BLaER1 treated with 17β-estradiol and CSF1 and Interleukin-3, amounts not matched to agents 10 nM and 100 nM (cell line): ENCODE measurements at regions not wholly inside any gene's neighbourhood (a gene's known extent, or its start where the extent isn't known, plus 50 kb on each side); places are given as distances from the start of the nearest gene placed in this dataset.
A peak's percentile ranks its signal among the peaks of the same experiment; 100 is the strongest.
"Not testable (repeated sequence)": the region's sequence is repeated elsewhere in the genome, so short reads cannot be mapped to it uniquely, and the experiment has no call there.

Experiments
- H3K27ac ChIP-seq, 11 experiments: shearing (Covaris generic); formaldehyde crosslinking; 2 replicates each; pipeline ENCODE4 v1.8.1; 2022
- H3K27me3 ChIP-seq, 11 experiments: shearing (Covaris generic); formaldehyde crosslinking; 2 replicates each; pipeline ENCODE4 v1.8.1; 2022
- H3K36me3 ChIP-seq, 11 experiments: shearing (Covaris generic); formaldehyde crosslinking; 2 replicates each; pipeline ENCODE4 v1.8.1; 2022
- H3K4me1 ChIP-seq, 10 experiments: shearing (Covaris generic); formaldehyde crosslinking; 2 replicates each; pipeline ENCODE4 v1.8.1; 2022
- H3K4me2 ChIP-seq, 11 experiments: shearing (Covaris generic); formaldehyde crosslinking; 2 replicates each; pipeline ENCODE4 v1.8.1; 2022
- H3K4me3 ChIP-seq, 10 experiments: shearing (Covaris generic); formaldehyde crosslinking; 2 replicates each; pipeline ENCODE4 v1.8.1; 2022
- H3K9ac ChIP-seq, 11 experiments: shearing (Covaris generic); formaldehyde crosslinking; 2 replicates each; pipeline ENCODE4 v1.8.1; 2022
- H3K9me3 ChIP-seq, 11 experiments: shearing (Covaris generic); formaldehyde crosslinking; replicated peaks in 1 of 11; 2 replicates each; pipeline ENCODE4 v1.8.1; 2022
- H4K20me1 ChIP-seq, 11 experiments: shearing (Covaris generic); formaldehyde crosslinking; 2 replicates each; pipeline ENCODE4 v1.8.1; 2022
- Cebpa-rat ChIP-seq, 11 experiments: shearing (Covaris generic); IDR thresholded peaks; 2 replicates each; pipeline ENCODE4 v1.8.1; 2022

DNA sequence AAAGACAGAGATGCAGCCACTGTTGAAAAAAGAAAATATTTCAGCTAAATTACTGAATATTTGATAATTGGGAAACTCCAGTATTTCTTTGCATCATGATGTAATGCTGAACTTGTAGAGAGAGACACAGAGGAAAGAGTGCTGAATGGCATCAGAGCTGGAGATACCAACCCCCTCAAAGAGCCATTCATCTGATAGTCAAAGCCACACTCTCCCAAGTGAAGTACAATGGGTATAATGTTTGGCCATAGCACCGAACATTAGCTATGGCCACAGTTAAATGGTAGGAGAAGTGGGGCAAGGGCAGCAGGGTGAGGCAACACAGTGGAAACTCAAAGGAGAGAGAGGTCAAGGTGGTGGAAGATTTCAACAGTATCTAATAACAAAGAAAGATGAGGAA is 107.5 kb upstream of the TNFSF4 start:
- H3K27ac ChIP-seq, result no peak overlapping the region
- H3K36me3 ChIP-seq, result no peaks in the 10 kb centered on the region
- no peak overlapping the region for H3K4me3 ChIP-seq
- TF ChIP-seq Cebpa-rat (IDR thresholded peaks at IDR 0.05), result no peak
- H3K9ac ChIP-seq, result no peak overlapping the region
- H3K4me1 ChIP-seq, result peaks cover 0 to 5% (median 0%) of the 10 kb centered on the region in 10 experiments; a peak in 1 of 20 replicates
- no peak overlapping the region for H3K4me2 ChIP-seq
- H3K27me3 ChIP-seq, result no peaks in the 10 kb centered on the region
- H4K20me1 ChIP-seq, result no peaks in the 10 kb centered on the region
- 0 out of 22 replicates have a peak, but pooled peaks cover 0 to 19% (median 0%) of the 10 kb centered on the region in 11 experiments for H3K9me3 ChIP-seq

DNA sequence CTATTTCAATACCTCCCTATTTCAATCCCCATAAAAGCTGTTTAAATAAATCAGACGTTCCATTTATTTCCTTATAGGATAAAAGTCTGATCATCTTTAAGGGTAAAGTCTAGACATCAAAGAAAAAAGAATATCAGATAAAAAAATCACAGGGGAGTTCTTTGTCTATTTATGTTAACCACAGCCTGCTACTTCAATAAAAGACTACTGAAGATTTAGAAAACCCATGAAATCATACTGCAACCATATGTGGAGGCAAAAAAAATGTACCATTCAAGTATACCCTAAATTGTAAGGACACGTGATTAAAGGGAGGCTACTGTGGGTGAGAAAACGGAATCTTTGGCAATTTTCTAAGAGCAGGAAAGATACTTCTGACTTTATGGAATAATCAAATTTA is 108.2 kb upstream of the TNFSF4 start:
- no peak for TF ChIP-seq Cebpa-rat (IDR thresholded peaks at IDR 0.05)
- H3K4me1 ChIP-seq, result peaks cover 0 to 5% (median 0%) of the 10 kb centered on the region in 10 experiments; a peak in 1 of 20 replicates

DNA sequence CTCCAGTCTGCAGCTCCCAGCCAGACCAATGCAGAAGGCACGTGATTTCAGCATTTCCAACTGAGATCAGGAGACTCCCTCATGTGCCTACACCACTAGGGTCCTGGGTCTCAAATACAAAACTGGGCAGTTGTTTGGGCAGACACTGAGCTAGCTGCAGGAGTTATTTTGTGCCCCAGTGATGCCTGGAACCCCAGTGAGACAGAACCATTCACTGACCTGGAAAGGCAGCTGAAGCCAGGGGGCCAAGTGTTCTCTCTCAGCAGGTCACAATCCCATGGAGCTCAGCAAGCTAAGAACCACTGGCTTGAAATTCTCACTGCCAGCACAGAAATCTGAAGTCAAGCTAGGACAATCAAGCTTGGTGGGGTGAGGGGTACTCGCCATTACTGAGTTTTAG is 111.7 kb upstream of the TNFSF4 start:
- Histone ChIP-seq H3K4me2 (no peak overlapping the region), H3K4me1 (peaks cover 0 to 5% (median 0%) of the 10 kb centered on the region in 10 experiments; a peak in 1 of 20 replicates), H3K4me3 (no peak overlapping the region), H4K20me1 (no peaks in the 10 kb centered on the region), H3K27me3 (no peaks in the 10 kb centered on the region), H3K27ac (no peak overlapping the region), H3K36me3 (no peaks in the 10 kb centered on the region), H3K9ac (no peak overlapping the region), H3K9me3 (peaks cover 0 to 17% (median 4%) of the 10 kb centered on the region in 11 experiments; a peak in 9 of 22 replicates)
- no peak for TF ChIP-seq Cebpa-rat (IDR thresholded peaks at IDR 0.05)

More for the DNA sequence above, 108.2 kb upstream of the TNFSF4 start:
- 0 out of 22 replicates have a peak, but pooled peaks cover 0 to 13% (median 0%) of the 10 kb centered on the region in 11 experiments for H3K9me3 ChIP-seq
- no peak overlapping the region for H3K4me2 ChIP-seq
- no peaks in the 10 kb centered on the region for H3K27me3 ChIP-seq
- no peak overlapping the region for H3K27ac ChIP-seq
- no peak overlapping the region for H3K4me3 ChIP-seq
- no peak overlapping the region for H3K9ac ChIP-seq
- H4K20me1 ChIP-seq, result no peaks in the 10 kb centered on the region
- no peaks in the 10 kb centered on the region for H3K36me3 ChIP-seq

DNA sequence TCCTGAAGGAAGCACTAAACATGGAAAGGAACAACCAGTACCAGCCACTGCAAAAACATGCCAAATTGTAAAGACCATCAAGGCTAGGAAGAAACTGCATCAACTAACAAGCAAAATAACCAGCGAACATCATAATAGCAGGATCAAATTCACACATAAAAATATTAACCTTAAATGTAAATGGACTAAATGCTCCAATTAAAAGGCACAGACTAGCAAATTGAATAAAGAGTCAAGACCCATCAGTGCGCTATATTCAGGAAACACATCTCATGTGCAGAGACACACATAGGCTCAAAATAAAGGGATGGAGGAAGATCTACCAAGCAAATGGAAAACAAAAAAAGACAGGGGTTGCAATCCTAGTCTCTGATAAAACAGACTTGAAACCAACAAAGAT is 117.2 kb upstream of the TNFSF4 start:
- not testable (repeated sequence) for H3K4me3 ChIP-seq, H3K36me3 ChIP-seq, H3K9ac ChIP-seq, H3K4me1 ChIP-seq, H3K27ac ChIP-seq, H3K27me3 ChIP-seq, H4K20me1 ChIP-seq, H3K4me2 ChIP-seq
- peaks cover 0 to 23% (median 4%) of the 10 kb centered on the region in 11 experiments; a peak in 9 of 22 replicates for H3K9me3 ChIP-seq

DNA sequence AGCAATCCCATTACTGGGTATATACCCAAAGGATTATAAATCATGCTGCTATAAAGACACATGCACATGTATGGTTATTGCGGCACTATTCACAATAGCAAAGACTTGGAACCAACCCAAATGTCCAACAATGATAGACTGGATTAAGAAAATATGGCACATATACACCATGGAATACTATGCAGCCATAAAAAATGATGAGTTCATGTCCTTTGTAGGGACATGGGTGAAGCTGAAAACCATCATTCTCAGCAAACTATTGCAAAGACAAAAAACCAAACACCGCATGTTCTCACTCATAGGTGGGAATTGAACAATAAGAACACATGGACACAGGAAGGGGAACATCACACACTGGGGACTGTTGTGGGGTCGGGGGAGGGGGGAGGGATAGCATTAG is 120.9 kb upstream of the TNFSF4 start:
- H3K9me3 ChIP-seq, H3K9ac ChIP-seq, H3K4me3 ChIP-seq, H3K36me3 ChIP-seq, H4K20me1 ChIP-seq, H3K4me2 ChIP-seq, H3K27me3 ChIP-seq, H3K27ac ChIP-seq: not testable (repeated sequence)
- peaks cover 16 to 38% (median 35%) of the 10 kb centered on the region in 10 experiments for H3K4me1 ChIP-seq

DNA sequence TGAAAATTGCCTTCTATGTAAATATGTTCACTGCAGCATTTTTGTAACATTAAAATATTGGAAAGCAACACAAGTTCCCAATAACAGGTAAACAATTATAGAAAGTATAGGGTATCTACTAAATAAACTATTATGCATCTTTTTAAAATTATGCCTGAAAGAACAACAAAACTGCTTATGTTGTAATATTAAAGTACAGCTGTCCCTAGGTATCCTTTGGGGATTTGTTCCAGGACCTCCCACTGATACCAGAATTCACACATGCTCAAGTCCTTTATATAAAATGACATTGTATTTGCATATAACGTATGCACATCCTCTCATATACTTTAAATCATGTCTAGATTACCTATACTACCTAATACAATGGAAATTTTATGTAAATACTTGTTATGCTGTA is 121.8 kb upstream of the TNFSF4 start:
- Histone ChIP-seq H3K27ac (peak overlapping the region in 4 of 11 experiments; percentile 8 to 66 (median 60); a peak in 5 of 22 replicates), H3K9ac (0 out of 22 replicates have a peak overlapping the region, but pooled peaks of 1 of the 11 experiments have one; percentile 29), H3K4me2 (peak overlapping the region; percentile 17 to 79 (median 56); a peak in 17 of 22 replicates), H3K4me1 (peaks cover 16 to 38% (median 35%) of the 10 kb centered on the region in 10 experiments), H4K20me1 (no peaks in the 10 kb centered on the region), H3K4me3 (no peak overlapping the region), H3K9me3 (peaks cover 0 to 5% (median 0%) of the 10 kb centered on the region in 11 experiments; a peak in 4 of 22 replicates), H3K27me3 (no peaks in the 10 kb centered on the region), H3K36me3 (no peaks in the 10 kb centered on the region)
- TF ChIP-seq Cebpa-rat (IDR thresholded peaks at IDR 0.05), result no peak

DNA sequence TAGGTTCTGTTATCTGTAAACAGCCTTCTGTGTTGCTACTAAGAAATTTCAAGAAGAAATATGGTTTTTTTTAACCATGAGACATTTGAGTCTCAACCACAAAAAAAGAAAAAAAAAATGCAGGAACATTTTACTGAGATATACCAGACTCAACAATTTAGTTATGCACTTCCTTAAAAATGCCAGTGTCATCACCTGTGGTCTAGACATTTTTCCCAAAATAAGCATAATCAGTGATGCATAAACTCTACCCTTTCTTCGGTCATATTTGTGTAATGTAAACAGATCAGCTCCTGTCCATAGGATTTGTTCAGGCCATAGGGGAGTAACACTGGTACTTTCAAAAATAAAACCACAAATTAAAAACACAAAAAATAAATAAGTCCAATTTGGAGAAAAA is 122.6 kb upstream of the TNFSF4 start:
- Histone ChIP-seq H4K20me1 (no peaks in the 10 kb centered on the region), H3K27ac (peak overlapping the region in 8 of 11 experiments; percentile 8 to 66 (median 52); a peak in 11 of 22 replicates), H3K4me3 (no peak overlapping the region), H3K9ac (peak overlapping the region in 1 of 11 experiments; percentile 29; a peak in 2 of 22 replicates), H3K4me2 (peak overlapping the region; percentile 17 to 79 (median 56); a peak in 20 of 22 replicates), H3K36me3 (no peaks in the 10 kb centered on the region), H3K27me3 (no peaks in the 10 kb centered on the region), H3K9me3 (no peaks in the 10 kb centered on the region), H3K4me1 (peaks cover 16 to 38% (median 35%) of the 10 kb centered on the region in 10 experiments)
- no peak for TF ChIP-seq Cebpa-rat (IDR thresholded peaks at IDR 0.05)

DNA sequence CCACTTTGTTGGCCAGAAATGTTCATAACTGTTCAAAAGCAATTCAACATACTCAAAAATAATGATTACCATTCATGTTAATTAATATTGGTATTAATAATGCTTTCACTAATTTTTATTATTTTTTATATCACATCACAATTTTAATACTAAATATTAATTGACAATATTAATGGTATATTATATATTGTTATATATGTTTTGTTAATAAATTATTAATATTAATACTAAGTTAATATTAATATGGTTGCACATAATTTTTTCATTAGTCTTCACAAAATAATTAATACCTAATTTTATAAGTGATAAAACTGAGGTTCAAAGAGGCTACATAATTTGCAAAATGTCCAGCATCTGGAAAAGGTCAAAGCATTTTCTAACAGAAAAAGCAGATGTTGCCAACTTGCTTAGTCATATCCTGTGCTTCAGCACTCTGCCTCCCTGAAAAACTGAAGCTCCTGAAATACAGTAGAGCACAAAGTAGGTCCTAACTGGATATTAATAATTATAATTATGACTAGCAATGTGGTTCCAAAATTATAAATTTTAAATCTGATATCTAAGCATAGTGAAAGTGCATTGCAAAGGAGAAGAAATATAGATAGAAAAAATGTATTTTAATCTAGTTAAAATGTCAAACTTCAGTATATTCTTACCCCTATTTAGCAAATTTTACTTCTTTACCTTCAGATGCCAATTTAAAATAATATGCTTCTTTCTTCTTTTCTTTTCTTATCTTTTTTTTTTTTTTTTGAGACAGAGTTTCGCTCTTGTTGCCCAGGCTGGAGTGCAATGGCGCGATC is 123.2 kb upstream of the TNFSF4 start:
- Histone ChIP-seq H3K36me3 (no peaks in the 10 kb centered on the region), H3K27ac (peak overlapping the region in 7 of 11 experiments; percentile 27 to 70 (median 59); a peak in 11 of 22 replicates), H3K9me3 (no peaks in the 10 kb centered on the region), H4K20me1 (no peaks in the 10 kb centered on the region), H3K4me1 (peaks cover 16 to 38% (median 35%) of the 10 kb centered on the region in 10 experiments), H3K27me3 (no peaks in the 10 kb centered on the region), H3K4me3 (no peak overlapping the region), H3K4me2 (peak overlapping the region; percentile 31 to 79 (median 67); a peak in 17 of 22 replicates), H3K9ac (peak overlapping the region in 3 of 11 experiments; percentile 29 to 47 (median 29); a peak in 4 of 22 replicates)
- no peak for TF ChIP-seq Cebpa-rat (IDR thresholded peaks at IDR 0.05)

DNA sequence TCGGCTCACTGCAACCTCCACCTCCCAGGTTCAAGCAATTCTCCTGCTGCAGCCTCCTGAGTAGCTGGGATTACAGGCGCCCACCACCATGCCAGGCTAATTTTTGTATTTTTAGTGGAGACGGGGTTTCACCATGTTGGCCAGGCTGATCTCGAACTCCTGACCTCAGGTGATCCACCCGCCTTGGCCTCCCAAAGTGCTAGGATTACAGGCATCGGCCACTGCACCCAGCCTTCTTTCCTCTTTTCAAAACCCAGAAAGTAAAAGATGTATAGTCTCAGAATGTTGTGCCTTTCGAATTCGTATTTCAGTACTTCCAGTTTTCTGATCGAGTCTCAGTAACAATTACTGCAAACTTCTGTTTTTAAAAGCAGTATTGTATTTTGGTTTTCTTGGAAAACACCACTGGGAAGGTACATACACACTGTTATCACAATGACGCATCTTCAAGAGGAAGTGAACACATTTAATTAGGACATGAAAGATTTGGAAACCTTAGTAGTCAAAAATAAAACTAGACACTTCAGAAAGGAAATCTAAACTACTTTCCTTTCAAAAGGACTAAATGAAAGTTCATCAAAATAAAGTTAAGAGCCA is 123.9 kb upstream of the TNFSF4 start:
- Histone ChIP-seq H3K4me1 (peaks cover 16 to 38% (median 35%) of the 10 kb centered on the region in 10 experiments), H3K27ac (peak overlapping the region in 9 of 11 experiments; percentile 15 to 70 (median 56); a peak in 15 of 22 replicates), H3K9ac (peak overlapping the region in 3 of 11 experiments; percentile 29 to 47 (median 31); a peak in 4 of 22 replicates), H3K4me2 (peak overlapping the region in 10 of 11 experiments; percentile 22 to 79 (median 68); a peak in 17 of 22 replicates)
- not testable (repeated sequence) for H4K20me1 ChIP-seq, H3K4me3 ChIP-seq, H3K9me3 ChIP-seq, H3K36me3 ChIP-seq, H3K27me3 ChIP-seq
